GM12878 (cell line): ENCODE measurements at regions not wholly inside any gene's neighbourhood (a gene's known extent, or its start where the extent isn't known, plus 50 kb on each side); places are given as distances from the start of the nearest gene placed in this dataset.

Source experiments
- ATAC-seq: fragments of 200-7000 bp; cut with Tn5 transposase; 3 replicates; pipeline ENCODE4 v1.9.1; 2020; ENCODE audit warnings: mild to moderate bottlenecking, moderate library complexity
- BruUV-seq: library from RNA; stranded (reverse); fragments of 400-500 nt; replicated peaks from 2 replicates; lab custom pipeline; 2021; lab: Mats Ljungman, UMichigan
- CTCF ChIA-PET: fragments of 300-600 bp; sonication (Branson Sonifier 250); formaldehyde crosslinking; extraction: SDS; loops from one replicate; lab custom pipeline; 2021; ENCODE audit warnings: inconsistent platforms; lab: Yijun Ruan, JAX
- POLR2A ChIA-PET: fragments of 350-600 bp; formaldehyde crosslinking; extraction: SDS; loops from one replicate; lab custom pipeline; 2021; ENCODE audit warnings: inconsistent platforms; lab: Charles Lee
- RAD21 ChIA-PET: fragments of 300-600 bp; sonication (Branson Sonifier 250); formaldehyde crosslinking; loops from one replicate; lab custom pipeline; 2023; ENCODE audit warnings: antibody characterized with exemption; ENCODE audit not compliant: unreplicated experiment; lab: Charles Lee
- SMC1A ChIA-PET: fragments of 300-600 bp; sonication (Branson Sonifier 250); formaldehyde crosslinking; loops from one replicate; lab custom pipeline; 2023; ENCODE audit not compliant: unreplicated experiment, uncharacterized antibody; lab: Charles Lee
- DNase-seq: peaks from one replicate; pipeline ENCODE4 v3.0.0-alpha.2; 2011; ENCODE audit warnings: low read depth, low spot score
- FAIRE-seq: peaks from 3 replicates; lab custom pipeline; 2011; peaks lifted over from hg19 to GRCh38; lab: Jason Lieb, UNC
- H2AFZ ChIP-seq: 2 replicates; pipeline ENCODE4 v1.6.0; 2011; ENCODE audit warnings: low read depth, low read length, control low read depth; ENCODE audit not compliant: control insufficient read depth
- H3K27ac ChIP-seq: 2 replicates; pipeline ENCODE4 v1.5.1; 2011; ENCODE audit warnings: control low read depth; ENCODE audit not compliant: control insufficient read depth, insufficient read depth
- H3K27me3 ChIP-seq, 2 experiments: replicated peaks in 1 of 2; 2 replicates each; pipeline versions ENCODE4 v1.6.0 to v1.6.1; 2011; ENCODE audit warnings: low read length in 1 of 2; ENCODE audit not compliant: control insufficient read depth in 2 of 2, insufficient read depth in 2 of 2
- H3K36me3 ChIP-seq, 2 experiments: 2 replicates each; pipeline ENCODE4 v1.5.1; 2011; ENCODE audit warnings: low read length in 1 of 2; ENCODE audit not compliant: control insufficient read depth in 2 of 2, insufficient read depth in 2 of 2
- H3K4me1 ChIP-seq: 2 replicates; pipeline ENCODE4 v1.6.1; 2011; ENCODE audit warnings: mild to moderate bottlenecking, low read length, moderate library complexity, mixed read lengths; ENCODE audit not compliant: control insufficient read depth, insufficient read depth
- H3K4me2 ChIP-seq: 2 replicates; pipeline ENCODE4 v1.6.0; 2011; ENCODE audit warnings: control low read depth; ENCODE audit not compliant: control insufficient read depth, insufficient read depth
- H3K4me3 ChIP-seq: fragments of 200-600 bp; sonication (generic); 2 replicates; pipeline ENCODE4 v1.5.1; 2016
- H3K79me2 ChIP-seq: 2 replicates; pipeline ENCODE4 v1.6.0; 2011; ENCODE audit warnings: low read length; ENCODE audit not compliant: control insufficient read depth, insufficient read depth
- H3K9ac ChIP-seq: 2 replicates; pipeline ENCODE4 v1.8.0; 2011; ENCODE audit warnings: low read length, control low read depth, mixed read lengths; ENCODE audit not compliant: control insufficient read depth, insufficient read depth
- H3K9me3 ChIP-seq: replicated peaks from 3 replicates; pipeline ENCODE4 v1.5.1; 2011; ENCODE audit warnings: mild to moderate bottlenecking, low read length; ENCODE audit not compliant: control insufficient read depth, insufficient read depth
- H4K20me1 ChIP-seq: 2 replicates; pipeline ENCODE4 v1.6.0; 2011; ENCODE audit not compliant: control insufficient read depth, insufficient read depth
- BRCA1 ChIP-seq: IDR thresholded peaks from 2 replicates; pipeline ENCODE4 v1.6.1; 2011; ENCODE audit warnings: low read depth, low read length, improper control_type of control experiment
- CHD2 ChIP-seq: IDR thresholded peaks from 2 replicates; pipeline ENCODE4 v1.6.1; 2011; ENCODE audit warnings: low read depth, low read length, improper control_type of control experiment, borderline replicate concordance
- CHD4 ChIP-seq: fragments of 200-600 bp; sonication (generic); IDR thresholded peaks from 2 replicates; pipeline ENCODE4 v1.6.1; 2016; ENCODE audit warnings: mild to moderate bottlenecking
- ELK1 ChIP-seq: IDR thresholded peaks from 2 replicates; pipeline ENCODE4 v1.6.1; 2012; ENCODE audit warnings: low read depth, low read length, improper control_type of control experiment
- GABPA ChIP-seq: IDR thresholded peaks from 2 replicates; pipeline ENCODE4 v1.6.1; 2014; ENCODE audit warnings: antibody characterized with exemption, low read depth, mild to moderate bottlenecking, inconsistent platforms
- IKZF1 ChIP-seq: fragments of 450-650 bp; conservative IDR thresholded peaks from 2 replicates; pipeline ENCODE4 v1.6.1; 2017; ENCODE audit warnings: antibody characterized with exemption, mild to moderate bottlenecking
- MXI1 ChIP-seq: fragments of 150-350 bp; IDR thresholded peaks from 2 replicates; pipeline ENCODE4 v1.6.1; 2011; ENCODE audit warnings: low read depth, mild to moderate bottlenecking, inconsistent platforms, low read length, improper control_type of control experiment
- NFIC ChIP-seq: IDR thresholded peaks from 2 replicates; pipeline ENCODE4 v1.6.1; 2012; ENCODE audit warnings: low read depth, mild to moderate bottlenecking, inconsistent platforms, low read length, moderate library complexity
- NR2C2 ChIP-seq: IDR thresholded peaks from 2 replicates; pipeline ENCODE4 v1.6.1; 2011; ENCODE audit warnings: borderline replicate concordance, low read depth; ENCODE audit not compliant: control insufficient read depth, insufficient read length
- PAX8 ChIP-seq: fragments of 450-650 bp; IDR thresholded peaks from 2 replicates; pipeline ENCODE4 v1.6.1; 2017; ENCODE audit warnings: mild to moderate bottlenecking, moderate library complexity
- RELB ChIP-seq: fragments of 450-650 bp; IDR thresholded peaks from 2 replicates; pipeline ENCODE4 v1.6.1; 2017; ENCODE audit warnings: low read depth, mild to moderate bottlenecking, moderate library complexity
- SMARCA5 ChIP-seq: fragments of 450-650 bp; IDR thresholded peaks from 2 replicates; pipeline ENCODE4 v1.6.1; 2017; ENCODE audit warnings: mild to moderate bottlenecking
- SPI1 ChIP-seq: IDR thresholded peaks from 2 replicates; pipeline ENCODE4 v1.6.1; 2011; ENCODE audit warnings: low read depth, mild to moderate bottlenecking, low read length, moderate library complexity, borderline replicate concordance; ENCODE audit not compliant: insufficient read depth
- STAT1 ChIP-seq: fragments of 450-650 bp; conservative IDR thresholded peaks from 2 replicates; pipeline ENCODE4 v1.6.1; 2014; ENCODE audit warnings: antibody characterized with exemption, mild to moderate bottlenecking
- ZBTB11 ChIP-seq: fragments of 450-650 bp; formaldehyde crosslinking; IDR thresholded peaks from 2 replicates; pipeline ENCODE4 v1.5.0; 2022; ENCODE audit warnings: mild to moderate bottlenecking, missing genetic modification characterization
- ZBTB33 ChIP-seq: fragments of 450-650 bp; IDR thresholded peaks from 2 replicates; pipeline ENCODE4 v1.6.1; 2017; ENCODE audit warnings: mild to moderate bottlenecking
- WGBS: methylation state at CpG from one replicate; pipeline ENCODE4 v1.1.6; 2016; ENCODE audit warnings: low lambda C conversion rate; ENCODE audit not compliant: insufficient replicate concordance, insufficient coverage; ENCODE audit errors: missing lambda C conversion rate; 5-methylcytosine and 5-hydroxymethylcytosine counted together
- in situ Hi-C: fragments of 300-500 bp; cut with MboI; formaldehyde crosslinking; loops from 9 replicates; pipeline ENCODE4 v1.14.3; 2018; ENCODE audit warnings: mixed read lengths
- intact Hi-C: fragments of 100-400 bp; cut with micrococcal nuclease; formaldehyde crosslinking; loops from one replicate; pipeline ENCODE4 v1.14.2; 2022; ENCODE audit not compliant: unreplicated experiment

GRCh38 chr13:50320271-50320862 is 305.1 kb downstream of the KCNRG start:
- no peak for DNase-seq
- Histone ChIP-seq H3K4me1 (no peaks in the 10 kb centered on the region), H3K36me3 (no peaks in the 10 kb centered on the region), H3K27me3 (peaks cover 0 to 2% of the 10 kb centered on the region in 2 experiments; a peak in 1 of 4 replicates), H3K27ac (no peak overlapping the region), H3K9ac (no peak overlapping the region), H3K4me3 (no peak overlapping the region), H3K79me2 (no peaks in the 10 kb centered on the region), H4K20me1 (no peaks in the 10 kb centered on the region), H3K4me2 (no peak overlapping the region), H2AFZ (no peak overlapping the region), H3K9me3 (no peaks in the 10 kb centered on the region)
- POLR2A ChIA-PET = no interaction called here
- 0% methylated on average over 1 of the region's 1 CpG for WGBS
- ATAC-seq = no peak
- in situ Hi-C loops (no loop called here), intact Hi-C loops (no loop called here)
- FAIRE-seq = no peak
- CTCF ChIA-PET = no interaction called here
- RAD21 ChIA-PET = no interaction called here
- TF ChIP-seq ELK1 = no peak
- TF ChIP-seq SMARCA5 = no peak
- TF ChIP-seq IKZF1 = no peak
- no peak for TF ChIP-seq STAT1
- TF ChIP-seq RELB = no peak
- no peak for TF ChIP-seq NR2C2
- TF ChIP-seq CHD4 = no peak
- TF ChIP-seq CHD2 = no peak
- no peak for TF ChIP-seq ZBTB11 (CRISPR knock-in tag)
- no peak for TF ChIP-seq ZBTB33
- TF ChIP-seq PAX8 = no peak
- TF ChIP-seq BRCA1 = no peak
- no peak for TF ChIP-seq SPI1
- no peak for TF ChIP-seq MXI1
- TF ChIP-seq GABPA = no peak
- TF ChIP-seq NFIC = no peak
- SMC1A ChIA-PET = interaction anchor here (1.1 kb wide), 1 partner anchor 481 kb away, joined by 4 read pairs; no protein-coding TSS in a partner anchor
- no TSS peak for BruUV-seq
